ENCODE measurements at regions not wholly inside any gene's neighbourhood (a gene's known extent, or its start where the extent isn't known, plus 50 kb on each side); places are given as distances from the start of the nearest gene placed in this dataset.
"Not testable (repeated sequence)": the region's sequence is repeated elsewhere in the genome, so short reads cannot be mapped to it uniquely, and the experiment has no call there.

GRCh38 chr5:106691701-106692100 is 979.0 kb downstream of the EFNA5 start:
- no peak for DNase-seq (ENCODE audit: low read depth)

- DNase-seq (ENCODE audit: low read depth): no peak
Observed at GRCh38 chr5:106690585-106690984, 980.2 kb downstream of the EFNA5 start.

- DNase-seq (ENCODE audit: low read depth): no peak
Observed at GRCh38 chr5:106680330-106680729, 990.4 kb downstream of the EFNA5 start.

GRCh38 chr5:106677057-106677456 is 993.7 kb downstream of the EFNA5 start:
- DNase-seq (ENCODE audit: low read depth): no peak

GRCh38 chr5:106675687-106676086 is 995.0 kb downstream of the EFNA5 start:
- no peak for DNase-seq (ENCODE audit: low read depth)

- no peak for DNase-seq (ENCODE audit: low read depth)
Observed at GRCh38 chr5:106673941-106674340, 996.8 kb downstream of the EFNA5 start.

- no peak for DNase-seq (ENCODE audit: low read depth)
Observed at GRCh38 chr5:106661866-106662265, 1008.9 kb downstream of the EFNA5 start.

GRCh38 chr5:106660681-106661080 is 1010.1 kb downstream of the EFNA5 start:
- DNase-seq (ENCODE audit: low read depth): no peak

- DNase-seq (ENCODE audit: low read depth): no peak
Observed at GRCh38 chr5:106658150-106658549, 1012.6 kb downstream of the EFNA5 start.

GRCh38 chr5:106656821-106657220 is 1013.9 kb downstream of the EFNA5 start:
- DNase-seq (ENCODE audit: low read depth): no peak

GRCh38 chr5:106649031-106649430 is 1021.7 kb downstream of the EFNA5 start:
- no peak for DNase-seq (ENCODE audit: low read depth)

GRCh38 chr5:106648401-106648800 is 1022.3 kb downstream of the EFNA5 start:
- no peak for DNase-seq (ENCODE audit: low read depth)

GRCh38 chr5:106646106-106646505 is 1024.6 kb downstream of the EFNA5 start:
- DNase-seq (ENCODE audit: low read depth): no peak

GRCh38 chr5:106640511-106640910 is 1030.2 kb downstream of the EFNA5 start:
- no peak for DNase-seq (ENCODE audit: low read depth)

GRCh38 chr5:106639488-106639887 is 1031.2 kb downstream of the EFNA5 start:
- no peak for DNase-seq (ENCODE audit: low read depth)

GRCh38 chr5:106637275-106637674 is 1033.5 kb downstream of the EFNA5 start:
- DNase-seq (ENCODE audit: low read depth): no peak

GRCh38 chr5:106634375-106634774 is 1036.4 kb downstream of the EFNA5 start:
- no peak for DNase-seq (ENCODE audit: low read depth)

GRCh38 chr5:106633825-106634224 is 1036.9 kb downstream of the EFNA5 start:
- DNase-seq (ENCODE audit: low read depth): no peak

- not testable (repeated sequence) for DNase-seq (ENCODE audit: low read depth)
Observed at GRCh38 chr5:106628456-106628855, 1042.3 kb downstream of the EFNA5 start.

- no peak for DNase-seq (ENCODE audit: low read depth)
Observed at GRCh38 chr5:106610041-106610440, 1060.7 kb downstream of the EFNA5 start.

- DNase-seq (ENCODE audit: low read depth): no peak
Observed at GRCh38 chr5:106601620-106602019, 1069.1 kb downstream of the EFNA5 start.

- no peak for DNase-seq (ENCODE audit: low read depth)
Observed at GRCh38 chr5:106600803-106601202, 1069.9 kb downstream of the EFNA5 start.

- DNase-seq (ENCODE audit: low read depth): no peak
Observed at GRCh38 chr5:106595864-106596263, 1074.9 kb downstream of the EFNA5 start.

GRCh38 chr5:106584268-106584667 is 1086.5 kb downstream of the EFNA5 start:
- no peak for DNase-seq (ENCODE audit: low read depth)

GRCh38 chr5:106578736-106579135 is 1092.0 kb downstream of the EFNA5 start:
- DNase-seq (ENCODE audit: low read depth): no peak
